Lung (tissue), 11 donors: ENCODE measurements at regions not wholly inside any gene's neighbourhood (a gene's known extent, or its start where the extent isn't known, plus 50 kb on each side); places are given as distances from the start of the nearest gene placed in this dataset.
"Not testable (repeated sequence)": the region's sequence is repeated elsewhere in the genome, so short reads cannot be mapped to it uniquely, and the experiment has no call there.

Experiments used
- ATAC-seq: fragments of 200-7000 bp; cut with Tn5 transposase; one replicate; pipeline ENCODE4 v1.9.1; 2020; ENCODE audit warnings: moderate number of reproducible peaks; ENCODE audit not compliant: insufficient read depth, low FRiP score
- DNase-seq, 3 donors: peaks; one replicate each; pipeline ENCODE4 v3.0.0-alpha.2; 2013 to 2017
- H3K27ac ChIP-seq, 2 donors: one replicate each; pipeline ENCODE4 v1.5.1; 2013; ENCODE audit warnings: mild to moderate bottlenecking in 2 of 2, moderate library complexity in 2 of 2, control low read depth in 1 of 2, inconsistent platforms in 1 of 2, low read depth in 1 of 2, low read length in 1 of 2
- H3K27me3 ChIP-seq, 3 donors: one replicate each; pipeline ENCODE4 v1.5.1; 2013; ENCODE audit warnings: low read length in 2 of 3; ENCODE audit not compliant: control insufficient read depth in 3 of 3, insufficient read depth in 3 of 3
- H3K36me3 ChIP-seq, 4 donors: one replicate each; pipeline ENCODE4 v1.5.1; 2013; ENCODE audit warnings: low read length in 4 of 4, mild to moderate bottlenecking in 1 of 4, moderate library complexity in 1 of 4; ENCODE audit not compliant: control insufficient read depth in 4 of 4, insufficient read depth in 4 of 4
- H3K4me1 ChIP-seq, 5 donors: one replicate each; pipeline ENCODE4 v1.5.1; 2013; ENCODE audit warnings: low read length in 5 of 5, mild to moderate bottlenecking in 2 of 5, moderate library complexity in 1 of 5; ENCODE audit not compliant: control insufficient read depth in 5 of 5, insufficient read depth in 5 of 5
- H3K4me3 ChIP-seq: one replicate; pipeline ENCODE4 v1.5.1; 2013; ENCODE audit warnings: mild to moderate bottlenecking, control low read depth, moderate library complexity
- H3K9ac ChIP-seq, 2 donors: one replicate each; pipeline ENCODE4 v1.5.1; 2013; ENCODE audit warnings: low read length in 2 of 2, control low read depth in 1 of 2; ENCODE audit not compliant: insufficient read depth in 1 of 2
- H3K9me3 ChIP-seq, 4 donors: one replicate each; pipeline ENCODE4 v1.5.1; 2013; ENCODE audit warnings: low read length in 3 of 4, mild to moderate bottlenecking in 1 of 4, moderate library complexity in 1 of 4; ENCODE audit not compliant: control insufficient read depth in 4 of 4, insufficient read depth in 3 of 4
- CTCF ChIP-seq: IDR thresholded peaks from 2 replicates; pipeline ENCODE4 v1.5.1; 2012; ENCODE audit warnings: mild to moderate bottlenecking; ENCODE audit errors: control extremely low read depth, extremely low read depth
- WGBS, 2 donors: extraction: QIAGEN DNeasy Blood & Tissue Kit; methylation state at CpG; one replicate each; pipeline ENCODE4 v1.1.7; 2013; 5-methylcytosine and 5-hydroxymethylcytosine counted together
- donor health status: control.
- donor health status: control.
- donor health status: Bipolar disorder and iron deficiency.
- donor health status: healthy.
- donor health status: DM: yes; HTN: yes; CAD: no.

GRCh38 chr6:27599859-27600532, 127.1 kb upstream of the ZNF184 start:
- Histone ChIP-seq H3K27ac (no peak overlapping the region), H3K4me1 (peaks cover 0 to 2% (median 0%) of the 10 kb centered on the region in 5 donors), H3K27me3 (peaks cover 3 to 84% (median 61%) of the 10 kb centered on the region in 3 donors), H3K9ac (no peak overlapping the region), H3K4me3 (no peak overlapping the region), H3K36me3 (no peaks in the 10 kb centered on the region), H3K9me3 (peaks cover 0 to 8% (median 2%) of the 10 kb centered on the region in 4 donors)
- ATAC-seq (no peak), DNase-seq (no peak)
- WGBS, 2 donors, result 89 to 93% methylated on average over 19 of the region's 19 CpGs
- no peak for TF ChIP-seq CTCF

- H3K4me3 ChIP-seq, DNase-seq, ATAC-seq, H3K9ac ChIP-seq, H3K9me3 ChIP-seq, H3K36me3 ChIP-seq, H3K27ac ChIP-seq, H3K4me1 ChIP-seq: not testable (repeated sequence)
- peaks cover 11 to 90% (median 68%) of the 10 kb centered on the region in 3 donors for H3K27me3 ChIP-seq
- WGBS, 2 donors, result 66 to 69% methylated on average over 13 of the region's 13 CpGs
Measured at GRCh38 chr6:27597031-27597567, 124.2 kb upstream of the ZNF184 start.

GRCh38 chr6:27593861-27594260, 121.0 kb upstream of the ZNF184 start:
- ATAC-seq (no peak), DNase-seq (no peak)
- Histone ChIP-seq H3K4me1 (peaks cover 0 to 5% (median 0%) of the 10 kb centered on the region in 5 donors), H3K9me3 (peaks cover 0 to 5% (median 0%) of the 10 kb centered on the region in 4 donors), H3K27ac (no peak overlapping the region), H3K4me3 (no peak overlapping the region), H3K36me3 (no peaks in the 10 kb centered on the region), H3K9ac (no peak overlapping the region), H3K27me3 (peaks cover 11 to 74% (median 58%) of the 10 kb centered on the region in 3 donors)
- 14 to 16% methylated on average over 5 of the region's 5 CpGs for WGBS, 2 donors
- TF ChIP-seq CTCF, result no peak

GRCh38 chr6:27593200-27593818, 120.4 kb upstream of the ZNF184 start:
- 13 to 14% methylated on average over 19 of the region's 19 CpGs for WGBS, 2 donors

More at GRCh38 chr6:27593200-27593818, 120.4 kb upstream of the ZNF184 start:
- no peak for TF ChIP-seq CTCF
- Histone ChIP-seq H3K27me3 (peaks cover 11 to 73% (median 57%) of the 10 kb centered on the region in 3 donors), H3K36me3 (no peaks in the 10 kb centered on the region), H3K9me3 (peaks cover 0 to 5% (median 0%) of the 10 kb centered on the region in 4 donors), H3K4me3 (no peak overlapping the region), H3K9ac (no peak overlapping the region), H3K27ac (no peak overlapping the region), H3K4me1 (peaks cover 0 to 5% (median 0%) of the 10 kb centered on the region in 5 donors)
- DNase-seq (no peak), ATAC-seq (no peak)
